Liver (tissue), 8 donors: ENCODE measurements at regions not wholly inside any gene's neighbourhood (a gene's known extent, or its start where the extent isn't known, plus 50 kb on each side); places are given as distances from the start of the nearest gene placed in this dataset.
"Not testable (repeated sequence)": the region's sequence is repeated elsewhere in the genome, so short reads cannot be mapped to it uniquely, and the experiment has no call there.

Source experiments
- DNase-seq: peaks from one replicate; pipeline ENCODE4 v3.0.0-alpha.2; 2017; ENCODE audit warnings: low spot score
- H3K27ac ChIP-seq, 2 donors: one replicate each; pipeline ENCODE4 v1.7.0; 2013; ENCODE audit warnings: inconsistent platforms in 2 of 2, low read length in 2 of 2, control low read depth in 1 of 2, low read depth in 1 of 2, mild to moderate bottlenecking in 1 of 2
- H3K27me3 ChIP-seq, 4 donors: one replicate each; pipeline versions ENCODE4 v1.6.1 to v1.7.0; 2013; ENCODE audit warnings: low read length in 3 of 4, inconsistent platforms in 1 of 4, mild to moderate bottlenecking in 1 of 4, moderate library complexity in 1 of 4; ENCODE audit not compliant: control insufficient read depth in 4 of 4, insufficient read depth in 4 of 4
- H3K36me3 ChIP-seq, 4 donors: one replicate each; pipeline versions ENCODE4 v1.6.1 to v1.7.0; 2013; ENCODE audit warnings: low read length in 3 of 4, mild to moderate bottlenecking in 3 of 4, low read depth in 1 of 4, moderate library complexity in 1 of 4; ENCODE audit not compliant: control insufficient read depth in 4 of 4, insufficient read depth in 3 of 4
- H3K4me1 ChIP-seq, 4 donors: one replicate each; pipeline versions ENCODE4 v1.6.1 to v1.7.0; 2013; ENCODE audit warnings: low read length in 3 of 4, mild to moderate bottlenecking in 3 of 4, moderate library complexity in 1 of 4; ENCODE audit not compliant: control insufficient read depth in 4 of 4, insufficient read depth in 4 of 4
- H3K4me3 ChIP-seq, 3 donors: one replicate each; pipeline versions ENCODE4 v1.6.1 to v1.7.0; 2013; ENCODE audit warnings: low read length in 3 of 3, control low read depth in 1 of 3, low read depth in 1 of 3, mild to moderate bottlenecking in 1 of 3
- H3K9ac ChIP-seq, 2 donors: one replicate each; pipeline ENCODE4 v1.7.0; 2013; ENCODE audit warnings: low read length in 2 of 2, mild to moderate bottlenecking in 2 of 2, moderate library complexity in 2 of 2, control low read depth in 1 of 2, low read depth in 1 of 2
- H3K9me3 ChIP-seq, 4 donors: one replicate each; pipeline versions ENCODE4 v1.6.1 to v1.7.0; 2013; ENCODE audit warnings: low read length in 3 of 4; ENCODE audit not compliant: control insufficient read depth in 4 of 4
- ATF3 ChIP-seq: IDR thresholded peaks from 2 replicates; pipeline ENCODE4 v1.6.1; 2016; ENCODE audit warnings: antibody characterized with exemption
- CTCF ChIP-seq: fragments of 150-350 bp; IDR thresholded peaks from 2 replicates; pipeline ENCODE4 v1.5.1; 2017; ENCODE audit warnings: improper control_type of control experiment, low read depth, low read length; ENCODE audit not compliant: missing input control
- FOXA1 ChIP-seq: IDR thresholded peaks from 2 replicates; pipeline ENCODE4 v1.6.1; 2016; ENCODE audit warnings: antibody characterized with exemption
- FOXA2 ChIP-seq: IDR thresholded peaks from 2 replicates; pipeline ENCODE4 v1.6.1; 2016; ENCODE audit warnings: antibody characterized with exemption
- GABPA ChIP-seq, 2 donors: IDR thresholded peaks in 1 of 2; conservative IDR thresholded peaks in 1 of 2; 2 replicates each; pipeline ENCODE4 v1.6.1; 2016; ENCODE audit warnings: antibody characterized with exemption in 2 of 2, mild to moderate bottlenecking in 1 of 2, moderate library complexity in 1 of 2
- HNF4A ChIP-seq, 2 donors: conservative IDR thresholded peaks; 2 replicates each; pipeline ENCODE4 v1.6.1; 2016; ENCODE audit warnings: antibody characterized with exemption in 2 of 2, mild to moderate bottlenecking in 2 of 2
- HNF4G ChIP-seq: IDR thresholded peaks from 2 replicates; pipeline ENCODE4 v1.6.1; 2016; ENCODE audit warnings: antibody characterized with exemption
- JUND ChIP-seq, 2 donors: IDR thresholded peaks; 2 replicates each; pipeline ENCODE4 v1.6.1; 2016; ENCODE audit warnings: antibody characterized with exemption in 2 of 2
- MAX ChIP-seq: IDR thresholded peaks from 2 replicates; pipeline ENCODE4 v1.6.1; 2016; ENCODE audit warnings: antibody characterized with exemption
- NR2F2 ChIP-seq: IDR thresholded peaks from 2 replicates; pipeline ENCODE4 v1.6.1; 2016; ENCODE audit warnings: antibody characterized with exemption
- RAD21 ChIP-seq, 2 donors: IDR thresholded peaks; 2 replicates each; pipeline ENCODE4 v1.6.1; 2016; ENCODE audit warnings: antibody characterized with exemption in 2 of 2, mild to moderate bottlenecking in 2 of 2
- REST ChIP-seq: IDR thresholded peaks from 2 replicates; pipeline ENCODE4 v1.6.1; 2016; ENCODE audit warnings: antibody characterized with exemption, mild to moderate bottlenecking
- RXRA ChIP-seq, 2 donors: IDR thresholded peaks; 2 replicates each; pipeline ENCODE4 v1.6.1; 2017 to 2018; ENCODE audit warnings: antibody characterized with exemption in 2 of 2, mild to moderate bottlenecking in 1 of 2
- SP1 ChIP-seq: IDR thresholded peaks from 2 replicates; pipeline ENCODE4 v1.6.1; 2018; ENCODE audit warnings: antibody characterized with exemption, mild to moderate bottlenecking
- TAF1 ChIP-seq: conservative IDR thresholded peaks from 2 replicates; pipeline ENCODE4 v1.6.1; 2016; ENCODE audit warnings: antibody characterized with exemption, mild to moderate bottlenecking
- YY1 ChIP-seq: IDR thresholded peaks from 2 replicates; pipeline ENCODE4 v1.6.1; 2016; ENCODE audit warnings: antibody characterized with exemption, mild to moderate bottlenecking
- ZBTB33 ChIP-seq: IDR thresholded peaks from 2 replicates; pipeline ENCODE4 v1.6.1; 2016; ENCODE audit warnings: antibody characterized with exemption
- WGBS: extraction: QIAGEN DNeasy Blood & Tissue Kit; methylation state at CpG from one replicate; pipeline ENCODE4 v1.1.7; 2013; 5-methylcytosine and 5-hydroxymethylcytosine counted together
- donor health status: healthy.
- donor health status: healthy.
- donor health status: healthy.
- donor health status: healthy.
- donor health status: healthy.

GRCh38 chr5:34556509-34556782 lies 99.7 kb upstream of the RAI14 start:
- no peak for DNase-seq
- Histone ChIP-seq H3K27ac (no peak overlapping the region), H3K4me1 (peaks cover 0 to 25% (median 13%) of the 10 kb centered on the region in 4 donors), H3K27me3 (no peaks in the 10 kb centered on the region), H3K4me3 (no peak overlapping the region), H3K9ac (no peak overlapping the region), H3K9me3 (no peaks in the 10 kb centered on the region), H3K36me3 (no peaks in the 10 kb centered on the region)
- TF ChIP-seq HNF4A (conservative IDR thresholded peaks at IDR 0.05) (no peak), SP1 (no peak), NR2F2 (no peak), FOXA1 (no peak), ZBTB33 (no peak), RXRA (IDR thresholded peaks at IDR 0.05) (no peak), REST (no peak), CTCF (no peak), ATF3 (no peak)
- WGBS = 72% methylated on average over 2 of the region's 2 CpGs

GRCh38 chr5:34561581-34561980 lies 94.5 kb upstream of the RAI14 start:
- not testable (repeated sequence) for H3K9ac ChIP-seq, H3K27ac ChIP-seq

GRCh38 chr5:34562791-34563190 lies 93.3 kb upstream of the RAI14 start:
- Histone ChIP-seq H3K27me3 (no peaks in the 10 kb centered on the region), H3K4me3 (no peak overlapping the region), H3K9ac (no peak overlapping the region), H3K27ac (no peak overlapping the region), H3K36me3 (no peaks in the 10 kb centered on the region), H3K4me1 (no peaks in the 10 kb centered on the region), H3K9me3 (no peaks in the 10 kb centered on the region)
- DNase-seq = no peak
- WGBS = 85% methylated on average over 4 of the region's 4 CpGs
- no peak for TF ChIP-seq FOXA1
- no peak for TF ChIP-seq MAX
- no peak for TF ChIP-seq YY1
- no peak for TF ChIP-seq NR2F2
- TF ChIP-seq FOXA2 = no peak
- TF ChIP-seq RXRA (IDR thresholded peaks at IDR 0.05) = no peak
- TF ChIP-seq GABPA (IDR thresholded peaks at IDR 0.05 in 1 of 2, conservative IDR thresholded peaks at IDR 0.05 in 1 of 2) = no peak
- TF ChIP-seq ZBTB33 = no peak
- no peak for TF ChIP-seq TAF1
- no peak for TF ChIP-seq JUND (IDR thresholded peaks at IDR 0.05)
- TF ChIP-seq RAD21 (IDR thresholded peaks at IDR 0.05) = no peak
- no peak for TF ChIP-seq ATF3
- no peak for TF ChIP-seq HNF4G

More at GRCh38 chr5:34561581-34561980, 94.5 kb upstream of the RAI14 start:
- DNase-seq, H3K4me1 ChIP-seq, H3K36me3 ChIP-seq, H3K27me3 ChIP-seq, H3K9me3 ChIP-seq, H3K4me3 ChIP-seq: not testable (repeated sequence)
- WGBS = 92% methylated on average over 2 of the region's 2 CpGs
